ENCODE measurements at regions not wholly inside any gene's neighbourhood (a gene's known extent, or its start where the extent isn't known, plus 50 kb on each side); places are given as distances from the start of the nearest gene placed in this dataset.

DNA sequence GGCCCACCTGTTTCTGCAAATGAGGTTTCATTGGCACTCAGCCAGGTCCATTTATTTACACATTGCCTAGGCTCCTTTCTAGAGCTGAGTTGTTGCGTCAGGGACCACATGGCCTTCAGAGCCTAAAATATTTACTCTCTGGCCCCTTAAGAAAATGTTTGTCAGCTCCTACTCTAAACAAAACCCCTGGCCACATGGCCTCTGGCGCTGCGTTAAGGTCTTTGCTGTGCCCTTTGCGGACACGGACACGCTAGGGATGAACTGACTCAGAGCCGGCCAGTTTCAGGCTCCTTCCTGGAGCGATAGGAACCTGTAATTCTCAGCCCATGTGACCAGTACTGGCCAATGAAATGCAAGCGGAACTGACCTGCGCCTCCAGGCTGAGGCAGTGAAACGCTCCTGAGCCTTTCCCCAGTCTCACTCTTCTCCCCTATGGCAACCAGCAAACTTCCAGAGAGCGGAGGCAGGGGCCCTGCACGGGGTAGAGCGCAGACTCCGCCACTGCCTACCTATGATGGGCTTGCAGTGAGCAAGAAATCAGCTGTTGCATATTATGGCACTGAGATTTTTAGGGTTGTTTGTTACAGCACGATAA lies 160.3 kb downstream of the ETS2 start:
- in situ Hi-C loops (cut with HindIII; ENCODE audit: low pct_unique_long_range_greater_than_20kb, low sequenced_read_pairs) (no loop called here), intact Hi-C loops (cut with micrococcal nuclease; ENCODE audit: unreplicated experiment) (no loop called here)
- DNase-seq (ENCODE audit: low read depth, low spot score): no peak
- Histone ChIP-seq H3K9me3 (ENCODE audit: control insufficient read depth, insufficient read depth, low read depth, low read length) (no peaks in the 10 kb centered on the region), H3K27me3 (ENCODE audit: control insufficient read depth, insufficient read depth, low read length) (no peaks in the 10 kb centered on the region), H3K36me3 (ENCODE audit: control insufficient read depth, insufficient read depth, low read length) (no peaks in the 10 kb centered on the region), H3K4me1 (ENCODE audit: control insufficient read depth, insufficient read depth, low read length) (no peaks in the 10 kb centered on the region; the same call in 1 of the 2 replicates), H3K4me3 (ENCODE audit: low read depth in 2 of 2, low read length in 2 of 2) (0 out of 4 replicates have a peak overlapping the region, but pooled peaks of 1 of the 2 experiments have one; percentile 8), H3K27ac (ENCODE audit: low read length) (peak overlapping the region; percentile 48; the same call in 1 of the 2 replicates)
- BruUV-seq (replicated peaks): no TSS peak
- ChIA-PET CTCF (interaction anchor here (0.6 kb wide), 1 partner anchor 151 kb away, joined by 3 read pairs; no protein-coding TSS in a partner anchor), POLR2A (no interaction called here)
- no peak for TF ChIP-seq POLR2AphosphoS5 (IDR thresholded peaks at IDR 0.05; ENCODE audit: low read depth, low read length)
- ATAC-seq: peak; percentile 90

- POLR2A ChIA-PET: no interaction called here
- in situ Hi-C loops (cut with HindIII; ENCODE audit: low pct_unique_long_range_greater_than_20kb, low sequenced_read_pairs) (no loop called here), intact Hi-C loops (cut with micrococcal nuclease; ENCODE audit: unreplicated experiment) (no loop called here)
- no TSS peak for BruUV-seq (replicated peaks)
- H3K36me3 ChIP-seq (ENCODE audit: control insufficient read depth, insufficient read depth, low read length): no peaks in the 10 kb centered on the region
- H3K9me3 ChIP-seq (ENCODE audit: control insufficient read depth, insufficient read depth, low read depth, low read length): no peaks in the 10 kb centered on the region
- DNase-seq (ENCODE audit: low read depth, low spot score): no peak
- no peak for TF ChIP-seq SIN3A (IDR thresholded peaks at IDR 0.05; ENCODE audit: borderline replicate concordance, insufficient read depth, low read depth, low read length)
- TF ChIP-seq, protein P1, sequence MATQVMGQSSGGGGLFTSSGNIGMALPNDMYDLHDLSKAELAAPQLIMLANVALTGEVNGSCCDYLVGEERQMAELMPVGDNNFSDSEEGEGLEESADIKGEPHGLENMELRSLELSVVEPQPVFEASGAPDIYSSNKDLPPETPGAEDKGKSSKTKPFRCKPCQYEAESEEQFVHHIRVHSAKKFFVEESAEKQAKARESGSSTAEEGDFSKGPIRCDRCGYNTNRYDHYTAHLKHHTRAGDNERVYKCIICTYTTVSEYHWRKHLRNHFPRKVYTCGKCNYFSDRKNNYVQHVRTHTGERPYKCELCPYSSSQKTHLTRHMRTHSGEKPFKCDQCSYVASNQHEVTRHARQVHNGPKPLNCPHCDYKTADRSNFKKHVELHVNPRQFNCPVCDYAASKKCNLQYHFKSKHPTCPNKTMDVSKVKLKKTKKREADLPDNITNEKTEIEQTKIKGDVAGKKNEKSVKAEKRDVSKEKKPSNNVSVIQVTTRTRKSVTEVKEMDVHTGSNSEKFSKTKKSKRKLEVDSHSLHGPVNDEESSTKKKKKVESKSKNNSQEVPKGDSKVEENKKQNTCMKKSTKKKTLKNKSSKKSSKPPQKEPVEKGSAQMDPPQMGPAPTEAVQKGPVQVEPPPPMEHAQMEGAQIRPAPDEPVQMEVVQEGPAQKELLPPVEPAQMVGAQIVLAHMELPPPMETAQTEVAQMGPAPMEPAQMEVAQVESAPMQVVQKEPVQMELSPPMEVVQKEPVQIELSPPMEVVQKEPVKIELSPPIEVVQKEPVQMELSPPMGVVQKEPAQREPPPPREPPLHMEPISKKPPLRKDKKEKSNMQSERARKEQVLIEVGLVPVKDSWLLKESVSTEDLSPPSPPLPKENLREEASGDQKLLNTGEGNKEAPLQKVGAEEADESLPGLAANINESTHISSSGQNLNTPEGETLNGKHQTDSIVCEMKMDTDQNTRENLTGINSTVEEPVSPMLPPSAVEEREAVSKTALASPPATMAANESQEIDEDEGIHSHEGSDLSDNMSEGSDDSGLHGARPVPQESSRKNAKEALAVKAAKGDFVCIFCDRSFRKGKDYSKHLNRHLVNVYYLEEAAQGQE (IDR thresholded peaks at IDR 0.05; ENCODE audit: insufficient read depth in 1 of 2, low read depth in 2 of 2, low read length in 1 of 2): no peak
- TF ChIP-seq TCF7L2 (IDR thresholded peaks at IDR 0.05; ENCODE audit: low read depth, low read length): no peak
- no peak for TF ChIP-seq POLR2AphosphoS5 (IDR thresholded peaks at IDR 0.05; ENCODE audit: low read depth, low read length)
- TF ChIP-seq CTCF (IDR thresholded peaks at IDR 0.05): no peak
- H3K4me1 ChIP-seq (ENCODE audit: control insufficient read depth, insufficient read depth, low read length): no peaks in the 10 kb centered on the region; the same call in 1 of the 2 replicates
- CTCF ChIA-PET: no interaction called here
- H3K27ac ChIP-seq (ENCODE audit: low read length): 0 out of 2 replicates have a peak overlapping the region, but pooled peaks have one; percentile 48
- H3K4me3 ChIP-seq (ENCODE audit: low read depth in 2 of 2, low read length in 2 of 2): no peak overlapping the region
- no peaks in the 10 kb centered on the region for H3K27me3 ChIP-seq (ENCODE audit: control insufficient read depth, insufficient read depth, low read length)
- ATAC-seq: no peak
These were observed 159.5 kb downstream of the ETS2 start for GRCh38 chr21:38965241-38965640.

- POLR2A ChIA-PET: no interaction called here
- no peaks in the 10 kb centered on the region for H3K27me3 ChIP-seq (ENCODE audit: control insufficient read depth, insufficient read depth, low read length)
- H3K9me3 ChIP-seq (ENCODE audit: control insufficient read depth, insufficient read depth, low read depth, low read length): no peaks in the 10 kb centered on the region
- H3K27ac ChIP-seq (ENCODE audit: low read length): no peak overlapping the region
- no TSS peak for BruUV-seq (replicated peaks)
- intact Hi-C loops (cut with micrococcal nuclease; ENCODE audit: unreplicated experiment): no loop called here
- H3K4me3 ChIP-seq (ENCODE audit: low read depth in 2 of 2, low read length in 2 of 2): no peak overlapping the region
- H3K36me3 ChIP-seq (ENCODE audit: control insufficient read depth, insufficient read depth, low read length): no peaks in the 10 kb centered on the region
- TF ChIP-seq TCF7L2 (IDR thresholded peaks at IDR 0.05; ENCODE audit: low read depth, low read length) (no peak), SIN3A (IDR thresholded peaks at IDR 0.05; ENCODE audit: borderline replicate concordance, insufficient read depth, low read depth, low read length) (no peak), CTCF (IDR thresholded peaks at IDR 0.05) (no peak), POLR2AphosphoS5 (IDR thresholded peaks at IDR 0.05; ENCODE audit: low read depth, low read length) (no peak)
- TF ChIP-seq, protein P1 (IDR thresholded peaks at IDR 0.05; ENCODE audit: insufficient read depth in 1 of 2, low read depth in 2 of 2, low read length in 1 of 2): no peak
- no peaks in the 10 kb centered on the region; the same call in 1 of the 2 replicates for H3K4me1 ChIP-seq (ENCODE audit: control insufficient read depth, insufficient read depth, low read length)
- CTCF ChIA-PET: no interaction called here
- DNase-seq (ENCODE audit: low read depth, low spot score) (no peak), ATAC-seq (no peak)
- in situ Hi-C loops (cut with HindIII; ENCODE audit: low pct_unique_long_range_greater_than_20kb, low sequenced_read_pairs): no loop called here
These were observed 157.3 kb downstream of the ETS2 start for GRCh38 chr21:38963006-38963405.
